Activated CD4-positive, alpha-beta T cell treated with anti-CD3 and anti-CD28 coated beads, Interleukin-2, amount 10 ng/mL, durations not matched to agents 7 days and 5 days (primary cell): ENCODE measurements at regions not wholly inside any gene's neighbourhood (a gene's known extent, or its start where the extent isn't known, plus 50 kb on each side); places are given as distances from the start of the nearest gene placed in this dataset.

Source experiments
- CTCF ChIA-PET: fragments of 350-600 bp; sonication (Branson Sonifier 250); formaldehyde crosslinking; loops from one replicate; lab custom pipeline; 2021; ENCODE audit warnings: antibody characterized with exemption; lab: Charles Lee
- POLR2A ChIA-PET: fragments of 350-600 bp; sonication (Branson Sonifier 250); formaldehyde crosslinking; loops from one replicate; lab custom pipeline; 2021; ENCODE audit warnings: antibody characterized with exemption; lab: Charles Lee
- DNase-seq: peaks from one replicate; pipeline ENCODE4 v3.0.0-alpha.2; 2020
- H3K27ac Mint-ChIP-seq: one replicate; pipeline ENCODE4 v1.8.0; 2021; ENCODE audit warnings: mild to moderate bottlenecking, moderate library complexity, mixed read lengths
- H3K27me3 Mint-ChIP-seq: one replicate; pipeline ENCODE4 v1.8.0; 2021; ENCODE audit warnings: mixed read lengths
- H3K36me3 Mint-ChIP-seq: one replicate; pipeline ENCODE4 v1.8.0; 2021; ENCODE audit warnings: low read depth, mixed read lengths
- H3K4me1 Mint-ChIP-seq: one replicate; pipeline ENCODE4 v1.8.0; 2021; ENCODE audit warnings: mixed read lengths
- H3K4me3 Mint-ChIP-seq: one replicate; pipeline ENCODE4 v1.8.0; 2021; ENCODE audit warnings: mild to moderate bottlenecking, moderate library complexity, mixed read lengths
- H3K9me3 Mint-ChIP-seq: one replicate; pipeline ENCODE4 v1.8.0; 2021; ENCODE audit warnings: mixed read lengths

GRCh38 chr12:123065676-123066383, 85.1 kb downstream of the PITPNM2 start:
- H3K9me3 Mint-ChIP-seq = no peaks in the 10 kb centered on the region

GRCh38 chr12:123064885-123065619, 84.6 kb downstream of the ARL6IP4 start:
- Mint-ChIP-seq H3K27me3 (no peaks in the 10 kb centered on the region), H3K36me3 (no peaks in the 10 kb centered on the region), H3K4me3 (no peak overlapping the region), H3K9me3 (no peaks in the 10 kb centered on the region), H3K27ac (peak overlapping the region; percentile 71), H3K4me1 (peaks cover 32% of the 10 kb centered on the region)
- ChIA-PET POLR2A (interaction anchor here (1.5 kb wide), 1 partner anchor 10 kb away, joined by 5 read pairs; no protein-coding TSS in a partner anchor), CTCF (interaction anchor here (0.5 to 3.1 kb wide), 5 partner anchors 10 to 239 kb away, joined by 3 to 13 read pairs (median 3); no protein-coding TSS in a partner anchor)
- no peak for DNase-seq

More at GRCh38 chr12:123065676-123066383, 85.1 kb downstream of the PITPNM2 start:
- no peaks in the 10 kb centered on the region for H3K36me3 Mint-ChIP-seq
- DNase-seq = no peak
- ChIA-PET CTCF (interaction anchor here (0.6 to 3.1 kb wide), 6 partner anchors 10 to 151 kb away, joined by 3 to 13 read pairs (median 4); no protein-coding TSS in a partner anchor), POLR2A (interaction anchor here (1.5 kb wide), 1 partner anchor 9 kb away, joined by 5 read pairs; no protein-coding TSS in a partner anchor)
- no peak overlapping the region for H3K4me3 Mint-ChIP-seq
- H3K4me1 Mint-ChIP-seq = peaks cover 36% of the 10 kb centered on the region
- peak overlapping the region; percentile 71 for H3K27ac Mint-ChIP-seq
- no peaks in the 10 kb centered on the region for H3K27me3 Mint-ChIP-seq

GRCh38 chr12:123064366-123064765, 83.9 kb downstream of the ARL6IP4 start:
- Mint-ChIP-seq H3K4me1 (peaks cover 35% of the 10 kb centered on the region), H3K36me3 (no peaks in the 10 kb centered on the region)
- CTCF ChIA-PET = interaction anchor here (0.5 to 3.1 kb wide), 3 partner anchors 9 to 238 kb away, joined by 3 to 13 read pairs (median 12); no protein-coding TSS in a partner anchor

GRCh38 chr12:123063535-123063934, 83.1 kb downstream of the ARL6IP4 start:
- H3K4me3 Mint-ChIP-seq = no peak overlapping the region
- H3K27ac Mint-ChIP-seq = no peak overlapping the region
- no peaks in the 10 kb centered on the region for H3K36me3 Mint-ChIP-seq
- ChIA-PET POLR2A (no interaction called here), CTCF (interaction anchor here (0.5 to 3.1 kb wide), 5 partner anchors 8 to 224 kb away, joined by 3 to 13 read pairs (median 6); no protein-coding TSS in a partner anchor)
- no peaks in the 10 kb centered on the region for H3K9me3 Mint-ChIP-seq
- DNase-seq = peak; percentile 26
- H3K27me3 Mint-ChIP-seq = no peaks in the 10 kb centered on the region
- H3K4me1 Mint-ChIP-seq = peaks cover 35% of the 10 kb centered on the region

More at GRCh38 chr12:123064366-123064765, 83.9 kb downstream of the ARL6IP4 start:
- H3K9me3 Mint-ChIP-seq = no peaks in the 10 kb centered on the region
- H3K27ac Mint-ChIP-seq = no peak overlapping the region
- DNase-seq = no peak
- POLR2A ChIA-PET = interaction anchor here (1.5 kb wide), 1 partner anchor 10 kb away, joined by 5 read pairs; no protein-coding TSS in a partner anchor
- no peak overlapping the region for H3K4me3 Mint-ChIP-seq
- no peaks in the 10 kb centered on the region for H3K27me3 Mint-ChIP-seq

- DNase-seq = no peak
- Mint-ChIP-seq H3K27me3 (no peaks in the 10 kb centered on the region), H3K4me3 (no peak overlapping the region), H3K9me3 (no peaks in the 10 kb centered on the region), H3K27ac (no peak overlapping the region), H3K36me3 (no peaks in the 10 kb centered on the region), H3K4me1 (peaks cover 35% of the 10 kb centered on the region)
- POLR2A ChIA-PET = no interaction called here
- CTCF ChIA-PET = interaction anchor here (0.6 to 1.6 kb wide), 3 partner anchors 12 to 175 kb away, joined by 3 to 6 read pairs (median 6); no protein-coding TSS in a partner anchor
Observed at GRCh38 chr12:123062681-123063486, 82.4 kb downstream of the ARL6IP4 start.

- Mint-ChIP-seq H3K36me3 (no peaks in the 10 kb centered on the region), H3K27me3 (no peaks in the 10 kb centered on the region), H3K27ac (no peak overlapping the region), H3K9me3 (no peaks in the 10 kb centered on the region), H3K4me1 (peaks cover 34% of the 10 kb centered on the region), H3K4me3 (no peak overlapping the region)
- ChIA-PET POLR2A (no interaction called here), CTCF (interaction anchor here (0.6 to 4.8 kb wide), 5 partner anchors 12 to 601 kb away, joined by 3 to 19 read pairs (median 3); no protein-coding TSS in a partner anchor)
- DNase-seq = no peak
Observed at GRCh38 chr12:123061441-123062205, 81.1 kb downstream of the ARL6IP4 start.

- Mint-ChIP-seq H3K36me3 (no peaks in the 10 kb centered on the region), H3K4me3 (no peak overlapping the region), H3K9me3 (no peaks in the 10 kb centered on the region), H3K27ac (no peak overlapping the region), H3K27me3 (no peaks in the 10 kb centered on the region), H3K4me1 (peaks cover 20% of the 10 kb centered on the region)
- POLR2A ChIA-PET = no interaction called here
- no peak for DNase-seq
- CTCF ChIA-PET = interaction anchor here (1.0 to 4.8 kb wide), 9 partner anchors 8 to 45 kb away, joined by 3 to 19 read pairs (median 4); no protein-coding TSS in a partner anchor
Observed at GRCh38 chr12:123059500-123059899, 79.0 kb downstream of the ARL6IP4 start.

- Mint-ChIP-seq H3K36me3 (no peaks in the 10 kb centered on the region), H3K4me1 (peaks cover 20% of the 10 kb centered on the region), H3K27me3 (no peaks in the 10 kb centered on the region), H3K9me3 (no peaks in the 10 kb centered on the region), H3K4me3 (no peak overlapping the region), H3K27ac (no peak overlapping the region)
- DNase-seq = no peak
- ChIA-PET CTCF (interaction anchor here (0.8 to 4.8 kb wide), 10 partner anchors 9 to 46 kb away, joined by 3 to 19 read pairs (median 4); no protein-coding TSS in a partner anchor), POLR2A (no interaction called here)
Observed at GRCh38 chr12:123058980-123059379, 78.5 kb downstream of the ARL6IP4 start.

GRCh38 chr12:123058481-123058880, 78.0 kb downstream of the ARL6IP4 start:
- Mint-ChIP-seq H3K4me1 (peaks cover 15% of the 10 kb centered on the region), H3K9me3 (no peaks in the 10 kb centered on the region), H3K27me3 (no peaks in the 10 kb centered on the region), H3K27ac (no peak overlapping the region), H3K36me3 (no peaks in the 10 kb centered on the region), H3K4me3 (no peak overlapping the region)
- DNase-seq = no peak
- POLR2A ChIA-PET = no interaction called here
- CTCF ChIA-PET = interaction anchor here (0.5 to 4.8 kb wide), 7 partner anchors 9 to 61 kb away, joined by 3 to 19 read pairs (median 3); no protein-coding TSS in a partner anchor

GRCh38 chr12:123057513-123058265, 77.2 kb downstream of the ARL6IP4 start:
- peaks cover 11% of the 10 kb centered on the region for H3K4me1 Mint-ChIP-seq
- H3K27me3 Mint-ChIP-seq = no peaks in the 10 kb centered on the region
- H3K4me3 Mint-ChIP-seq = no peak overlapping the region
- H3K36me3 Mint-ChIP-seq = no peaks in the 10 kb centered on the region
- H3K27ac Mint-ChIP-seq = no peak overlapping the region
- no peak for DNase-seq
- ChIA-PET CTCF (interaction anchor here (1.0 to 4.8 kb wide), 3 partner anchors 14 to 21 kb away, joined by 3 to 19 read pairs (median 3); no protein-coding TSS in a partner anchor), POLR2A (no interaction called here)
- no peaks in the 10 kb centered on the region for H3K9me3 Mint-ChIP-seq

- no peaks in the 10 kb centered on the region for H3K36me3 Mint-ChIP-seq
- H3K27ac Mint-ChIP-seq = no peak overlapping the region
- H3K4me1 Mint-ChIP-seq = peaks cover 4% of the 10 kb centered on the region
- no peaks in the 10 kb centered on the region for H3K27me3 Mint-ChIP-seq
- CTCF ChIA-PET = interaction anchor here (0.7 to 3.2 kb wide), 4 partner anchors 8 to 15 kb away, joined by 3 to 13 read pairs (median 4); no protein-coding TSS in a partner anchor
- H3K9me3 Mint-ChIP-seq = no peaks in the 10 kb centered on the region
- POLR2A ChIA-PET = no interaction called here
- H3K4me3 Mint-ChIP-seq = no peak overlapping the region
- no peak for DNase-seq
Observed at GRCh38 chr12:123056709-123057108, 76.2 kb downstream of the ARL6IP4 start.
